ENCODE measurements at regions not wholly inside any gene's neighbourhood (a gene's known extent, or its start where the extent isn't known, plus 50 kb on each side); places are given as distances from the start of the nearest gene placed in this dataset.

- Histone ChIP-seq H3K27me3 (no peaks in the 10 kb centered on the region), H3K9me3 (no peaks in the 10 kb centered on the region), H3K36me3 (no peaks in the 10 kb centered on the region), H3K4me1 (peaks cover 0 to 9% (median 8%) of the 10 kb centered on the region in 3 donors), H3K27ac (no peak overlapping the region), H3K4me3 (no peak overlapping the region)
- intact Hi-C loops (cut with DNase I) = no loop called here
- DNase-seq = no peak
- no peak for TF ChIP-seq POLR2A (IDR thresholded peaks at IDR 0.05)
- TF ChIP-seq CTCF (IDR thresholded peaks at IDR 0.05) = no peak
- WGBS, 2 donors = 75 to 94% methylated on average over 2 of the region's 2 CpGs
These were observed 245.3 kb downstream of the PLPP3 start for GRCh38 chr1:56334047-56334446.

DNA sequence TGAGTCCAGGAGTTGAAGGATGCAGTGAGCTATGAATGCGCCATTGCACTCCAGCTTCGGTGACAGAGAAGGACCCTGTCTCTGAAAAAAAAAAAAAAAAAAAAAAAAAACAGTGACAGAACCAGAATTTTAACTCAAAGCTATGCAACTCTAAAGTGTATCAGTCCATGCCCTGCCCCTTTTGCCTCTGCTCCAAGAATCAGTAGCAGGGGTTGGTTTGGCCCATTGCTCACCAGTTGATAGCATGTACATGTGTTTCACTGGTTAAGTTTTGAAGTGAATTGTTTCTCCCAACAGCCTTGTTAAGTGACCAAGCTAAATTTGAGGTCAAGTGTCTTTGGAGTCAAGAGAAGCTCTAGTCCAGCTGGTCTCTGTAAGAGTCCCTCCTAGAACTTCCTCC is 245.9 kb downstream of the PLPP3 start:
- no peak for TF ChIP-seq CTCF (IDR thresholded peaks at IDR 0.05)
- TF ChIP-seq POLR2A (IDR thresholded peaks at IDR 0.05) = no peak
- intact Hi-C loops (cut with DNase I) = no loop called here
- 88 to 100% methylated on average over 2 of the region's 2 CpGs for WGBS, 2 donors
- H3K27ac ChIP-seq = no peak overlapping the region
- no peaks in the 10 kb centered on the region for H3K9me3 ChIP-seq
- H3K27me3 ChIP-seq = no peaks in the 10 kb centered on the region
- DNase-seq = no peak
- H3K4me3 ChIP-seq = no peak overlapping the region
- H3K4me1 ChIP-seq = peaks cover 0 to 9% (median 8%) of the 10 kb centered on the region in 3 donors
- H3K36me3 ChIP-seq = no peaks in the 10 kb centered on the region

- intact Hi-C loops (cut with DNase I) = no loop called here
These were observed 247.3 kb downstream of the PLPP3 start for GRCh38 chr1:56331892-56332567.

DNA sequence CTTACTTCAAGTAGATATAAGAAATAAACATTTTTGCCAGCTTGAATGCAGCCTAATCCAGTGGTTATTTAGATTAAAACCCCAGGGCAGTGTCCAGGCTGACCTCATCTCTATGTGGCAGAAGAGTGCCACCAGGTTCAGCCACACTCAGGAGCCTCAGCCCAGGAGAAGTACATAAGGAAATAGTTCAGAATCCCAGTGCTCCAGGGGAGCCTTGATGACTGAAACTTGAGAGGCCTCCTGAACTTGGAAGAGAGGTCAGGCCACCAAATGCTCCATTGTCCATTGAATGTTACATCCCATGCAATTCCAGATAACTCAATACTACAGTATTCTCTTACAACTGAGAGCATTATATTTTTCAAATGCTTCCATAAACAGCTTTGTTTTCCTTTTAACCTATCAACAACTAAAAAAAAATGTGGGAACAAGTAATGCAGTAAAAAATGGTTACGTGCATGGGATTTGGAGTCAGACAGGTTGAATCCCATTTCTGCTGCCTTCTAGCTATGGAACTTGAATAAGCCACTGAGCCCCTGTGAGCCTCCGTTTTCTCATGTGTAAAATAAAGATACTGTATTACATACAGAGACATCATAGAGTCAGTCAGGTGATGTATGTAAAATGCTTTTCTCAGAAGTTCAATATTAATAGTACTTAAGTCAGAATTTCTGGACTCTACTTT is 248.0 kb downstream of the PLPP3 start:
- DNase-seq = no peak
- no peak overlapping the region for H3K4me3 ChIP-seq
- intact Hi-C loops (cut with DNase I) = no loop called here
- no peaks in the 10 kb centered on the region for H3K9me3 ChIP-seq
- H3K27ac ChIP-seq = no peak overlapping the region
- TF ChIP-seq POLR2A (IDR thresholded peaks at IDR 0.05) = no peak
- TF ChIP-seq CTCF (IDR thresholded peaks at IDR 0.05) = no peak
- H3K36me3 ChIP-seq = no peaks in the 10 kb centered on the region
- WGBS, 2 donors = 79 to 93% methylated on average over 2 of the region's 2 CpGs
- peaks cover 0 to 9% (median 8%) of the 10 kb centered on the region in 3 donors for H3K4me1 ChIP-seq
- no peaks in the 10 kb centered on the region for H3K27me3 ChIP-seq

More at GRCh38 chr1:56331892-56332567, 247.3 kb downstream of the PLPP3 start:
- no peak for DNase-seq
- Histone ChIP-seq H3K27me3 (no peaks in the 10 kb centered on the region), H3K36me3 (no peaks in the 10 kb centered on the region), H3K27ac (no peak overlapping the region), H3K9me3 (no peaks in the 10 kb centered on the region), H3K4me3 (no peak overlapping the region), H3K4me1 (peaks cover 0 to 9% (median 8%) of the 10 kb centered on the region in 3 donors)
- TF ChIP-seq CTCF (IDR thresholded peaks at IDR 0.05) = no peak
- no peak for TF ChIP-seq POLR2A (IDR thresholded peaks at IDR 0.05)
- WGBS, 2 donors = 47 to 70% methylated on average over 11 of the region's 12 CpGs

DNA sequence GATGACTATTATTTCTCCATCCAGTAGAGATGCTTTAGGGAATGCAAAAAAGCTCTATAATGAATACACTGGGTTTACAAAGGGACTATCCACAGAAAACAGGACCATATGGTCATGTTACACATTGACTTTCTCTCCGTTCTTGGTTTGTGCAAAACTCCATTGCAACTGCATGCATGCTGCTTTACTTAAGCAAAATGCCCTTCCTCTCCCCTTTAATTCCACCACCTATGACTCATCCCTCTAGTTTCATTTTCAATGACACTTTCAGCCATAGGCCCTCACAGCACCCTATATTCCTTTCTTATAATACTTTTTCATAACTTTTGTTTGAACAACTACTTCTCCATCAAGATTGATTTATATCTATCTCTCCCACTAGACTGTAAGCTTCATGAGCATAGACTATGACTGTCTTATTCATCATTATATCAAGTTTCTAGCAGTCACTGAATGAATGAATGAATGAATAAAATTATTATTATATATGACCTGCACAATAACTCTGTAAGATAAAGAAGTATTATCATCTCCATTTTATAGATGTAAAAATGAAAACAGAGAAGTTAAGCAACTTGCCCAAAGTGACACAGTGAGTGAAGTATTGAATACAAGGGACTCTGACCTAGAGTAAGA is 248.9 kb downstream of the PLPP3 start:
- Histone ChIP-seq H3K27me3 (no peaks in the 10 kb centered on the region), H3K36me3 (no peaks in the 10 kb centered on the region), H3K4me1 (peaks cover 0 to 9% (median 8%) of the 10 kb centered on the region in 3 donors), H3K27ac (no peak overlapping the region), H3K9me3 (no peaks in the 10 kb centered on the region), H3K4me3 (no peak overlapping the region)
- TF ChIP-seq CTCF (IDR thresholded peaks at IDR 0.05) = no peak
- no peak for TF ChIP-seq POLR2A (IDR thresholded peaks at IDR 0.05)
- no peak for DNase-seq
- 38 to 56% methylated on average over 1 of the region's 1 CpG for WGBS, 2 donors
- intact Hi-C loops (cut with DNase I) = no loop called here
